LNCAP (cell line): ENCODE measurements at regions not wholly inside any gene's neighbourhood (a gene's known extent, or its start where the extent isn't known, plus 50 kb on each side); places are given as distances from the start of the nearest gene placed in this dataset.

ENCODE experiments used
- CTCF ChIP-seq: fragments of 450-650 bp; IDR thresholded peaks from 2 replicates; pipeline ENCODE4 v1.5.1; 2017; ENCODE audit warnings: mild to moderate bottlenecking

DNA sequence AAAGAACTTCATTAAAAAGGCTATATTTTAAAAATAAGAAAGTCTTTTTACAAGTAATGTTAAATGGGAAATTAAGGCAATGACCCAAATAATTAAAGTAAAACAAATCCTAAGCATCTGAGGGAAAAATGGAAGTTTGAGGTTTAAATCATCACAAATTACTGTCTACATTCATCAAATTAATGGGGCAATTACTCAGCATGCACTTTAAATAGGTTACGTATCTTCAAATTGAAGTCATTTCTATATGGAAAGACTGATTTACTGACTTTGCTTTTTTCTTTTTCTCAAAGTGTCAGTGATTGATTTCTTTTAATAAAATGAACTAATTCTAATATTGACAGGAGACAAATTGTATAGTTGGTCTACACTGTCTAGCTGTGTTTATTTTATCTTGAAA lies 1452.3 kb downstream of the NCAM2 start:
- no peak for TF ChIP-seq CTCF

DNA sequence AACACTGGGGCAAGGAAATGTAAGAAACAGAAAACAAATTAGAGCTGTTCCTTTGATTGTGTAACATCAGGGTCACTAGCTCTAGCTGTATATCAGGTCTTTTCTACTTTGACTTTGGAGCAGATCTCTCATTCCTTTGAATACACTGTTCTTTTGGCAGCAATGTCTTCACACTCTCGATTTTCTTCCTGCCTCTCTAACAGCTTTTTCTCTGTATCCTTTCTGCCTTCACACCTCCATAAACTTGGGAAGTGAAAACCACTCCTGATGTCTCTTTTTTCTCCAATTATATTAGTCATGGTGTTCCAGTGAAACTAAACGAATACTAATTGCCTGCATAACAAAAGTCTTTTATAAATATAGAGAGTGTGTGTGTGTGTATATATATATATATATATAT lies 1458.0 kb downstream of the NCAM2 start:
- TF ChIP-seq CTCF, result no peak

DNA sequence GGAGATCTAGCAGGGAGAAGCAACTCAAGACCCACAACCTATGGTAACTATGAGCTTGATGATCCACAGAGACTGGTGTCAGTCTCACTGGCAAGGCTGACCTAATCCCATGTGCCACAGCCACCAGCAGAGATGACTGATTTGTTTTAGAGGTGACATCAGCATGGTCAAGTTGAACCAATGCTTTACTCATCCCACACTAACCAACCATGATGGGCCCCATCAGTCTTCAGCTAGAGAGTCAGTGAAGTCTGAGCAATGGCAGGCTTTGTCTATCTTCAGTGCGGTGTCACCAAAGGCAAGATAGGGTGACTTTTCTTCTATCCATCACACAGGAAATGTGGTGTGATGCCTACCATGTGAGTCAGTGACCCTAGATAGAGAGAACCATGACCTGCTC lies 1470.7 kb downstream of the NCAM2 start:
- TF ChIP-seq CTCF, result no peak

DNA sequence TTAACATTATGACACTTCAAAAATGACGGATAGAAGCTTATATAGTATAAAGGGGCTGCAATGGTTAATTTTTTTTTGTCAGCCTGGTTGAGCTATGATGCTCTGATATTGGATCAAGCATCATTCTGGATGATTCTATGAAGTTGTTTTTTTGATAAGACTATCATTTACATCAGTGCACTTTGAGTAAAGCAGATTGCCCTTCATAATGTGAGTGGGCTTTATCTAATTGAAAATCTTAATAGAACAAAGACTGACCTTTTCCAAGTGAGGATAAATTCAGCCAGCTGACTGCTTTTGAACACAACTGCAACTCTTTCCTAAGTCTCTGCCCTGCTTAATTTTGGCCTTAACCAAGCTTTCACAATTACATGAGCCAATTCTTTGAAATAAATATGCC lies 1476.2 kb downstream of the NCAM2 start:
- TF ChIP-seq CTCF, result no peak

- no peak for TF ChIP-seq CTCF
Measured at GRCh38 chr21:22476214-22476613, 1478.0 kb downstream of the NCAM2 start.

DNA sequence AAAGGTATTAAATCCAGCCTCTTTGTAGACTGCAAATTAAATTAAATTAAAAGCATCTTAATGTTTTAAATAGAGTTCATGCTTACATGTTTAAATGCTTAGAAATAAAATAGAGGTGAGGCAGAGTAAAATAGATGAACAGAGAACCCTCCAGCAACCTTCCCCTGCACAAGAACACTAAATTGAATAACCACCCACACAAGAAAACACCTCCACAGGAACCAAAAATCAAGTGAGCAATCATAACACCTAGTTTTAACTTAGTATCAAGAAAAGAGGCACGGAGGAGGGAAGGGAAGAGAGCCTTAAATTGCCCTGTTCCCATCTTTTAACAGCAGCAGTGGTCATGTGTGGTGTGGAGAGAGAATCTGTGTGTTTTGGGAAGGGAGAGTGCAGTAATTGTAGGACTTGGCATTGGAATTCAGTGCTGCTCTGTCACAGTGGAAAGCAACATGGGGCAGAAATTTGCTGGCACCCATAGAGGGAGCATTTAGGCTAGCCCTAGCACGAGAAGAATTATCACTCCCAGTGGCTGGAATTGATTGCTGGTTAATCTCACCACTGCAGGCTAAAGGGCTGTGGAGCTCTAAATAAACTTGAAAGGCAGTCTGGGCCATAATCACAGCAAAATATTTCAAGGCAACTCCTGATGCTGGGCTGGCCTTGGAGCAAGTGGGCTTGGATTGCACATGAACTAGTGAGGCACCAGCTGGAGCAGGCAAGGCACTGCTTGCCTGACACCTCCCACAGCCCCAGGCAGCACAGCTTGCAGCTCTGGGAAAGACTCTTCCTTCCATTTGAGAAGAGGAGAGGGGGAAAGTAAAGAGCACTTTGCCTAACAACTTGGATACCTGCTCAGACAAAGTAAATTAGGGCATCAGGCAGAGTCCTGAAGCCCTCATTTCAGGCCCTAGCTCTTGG lies 1478.8 kb downstream of the NCAM2 start:
- TF ChIP-seq CTCF, result no peak

DNA sequence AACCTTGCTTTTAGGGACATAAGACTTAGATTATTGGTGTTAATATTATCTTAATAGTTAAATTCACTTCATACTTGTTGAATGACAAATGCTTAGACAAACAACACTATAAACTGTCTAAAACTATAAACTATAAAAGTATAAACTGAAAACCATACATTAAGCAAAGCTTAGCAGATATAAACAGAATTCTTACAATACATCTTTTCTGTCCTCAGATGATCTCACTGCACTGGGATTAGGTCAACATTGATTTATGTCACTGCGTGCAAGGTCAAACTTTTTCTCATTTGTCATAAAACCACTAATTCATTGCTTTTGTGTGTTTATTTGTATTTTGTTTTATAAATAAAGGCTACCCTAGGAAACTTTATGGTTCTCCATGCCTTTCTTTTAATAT lies 1491.8 kb downstream of the NCAM2 start:
- TF ChIP-seq CTCF, result no peak
